Right cardiac atrium (tissue), 5 donors: ENCODE measurements at regions not wholly inside any gene's neighbourhood (a gene's known extent, or its start where the extent isn't known, plus 50 kb on each side); places are given as distances from the start of the nearest gene placed in this dataset.

Source experiments
- ATAC-seq, 2 donors: fragments of 200-7000 bp; cut with Tn5 transposase; one replicate each; pipeline versions ENCODE4 v1.8.0 to v1.9.1; 2020; ENCODE audit warnings: moderate library complexity in 2 of 2, mild to moderate bottlenecking in 1 of 2
- DNase-seq, 3 donors: peaks; one replicate each; pipeline ENCODE4 v3.0.0-alpha.2; 2020
- H3K27ac ChIP-seq: one replicate; pipeline ENCODE4 v1.5.1; 2013; ENCODE audit warnings: mild to moderate bottlenecking, low read length, control low read depth, moderate library complexity
- H3K27me3 ChIP-seq: one replicate; pipeline ENCODE4 v1.6.1; 2013; ENCODE audit not compliant: control insufficient read depth, insufficient read depth
- H3K4me1 ChIP-seq: one replicate; pipeline ENCODE4 v1.6.1; 2013; ENCODE audit warnings: low read length; ENCODE audit not compliant: control insufficient read depth, insufficient read depth
- H3K4me3 ChIP-seq: one replicate; pipeline ENCODE4 v1.5.1; 2013; ENCODE audit warnings: low read length, control low read depth
- H3K9me3 ChIP-seq: one replicate; pipeline ENCODE4 v1.6.1; 2013; ENCODE audit warnings: low read length; ENCODE audit not compliant: control insufficient read depth
- WGBS: extraction: QIAGEN DNeasy Blood & Tissue Kit; methylation state at CpG from one replicate; pipeline ENCODE4 v1.1.7; 2013; 5-methylcytosine and 5-hydroxymethylcytosine counted together
- intact Hi-C, 4 donors: fragments of 100-400 bp; cut with DNase I; formaldehyde crosslinking; loops; one replicate each; pipeline versions ENCODE4 v1.11.0 to v1.14.0; 2022 to 2023
- donor health status: healthy with polysubstance abuse.
- donor health status: DM: no; HTN: yes; CAD: no.
- donor health status: DM: no; HTN: no; CAD: no.
- donor health status: DM: no; HTN: yes; CAD: no; lungs with severe emphysema.
- donor health status: DM: yes; HTN: yes; CAD: no.

DNA sequence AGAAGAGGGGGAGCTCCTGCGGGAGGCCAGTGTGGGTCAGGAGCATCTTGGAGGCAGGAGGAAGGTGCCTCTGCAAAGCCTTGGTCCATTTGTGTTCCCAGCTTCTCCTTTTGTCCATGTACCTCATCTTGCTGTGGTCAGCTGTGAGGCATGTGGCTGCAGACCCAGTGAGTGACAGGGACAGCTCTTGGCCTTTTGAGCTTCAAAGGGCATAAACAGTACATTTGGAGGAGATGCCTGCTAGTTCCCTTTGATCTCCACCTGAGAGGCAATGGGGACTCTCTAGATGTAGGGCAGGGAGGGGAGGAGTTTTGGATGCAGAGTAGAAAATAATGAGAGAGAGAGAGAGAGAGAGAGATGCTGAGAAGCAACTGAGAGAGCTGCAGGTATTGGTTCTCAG lies 270.0 kb downstream of the TLE3 start:
- Histone ChIP-seq H3K9me3 (no peaks in the 10 kb centered on the region), H3K27ac (no peak overlapping the region), H3K4me1 (no peaks in the 10 kb centered on the region), H3K4me3 (no peak overlapping the region), H3K27me3 (no peaks in the 10 kb centered on the region)
- 92% methylated on average over 1 of the region's 1 CpG for WGBS
- intact Hi-C loops = no loop called here
- no peak for ATAC-seq
- no peak for DNase-seq

DNA sequence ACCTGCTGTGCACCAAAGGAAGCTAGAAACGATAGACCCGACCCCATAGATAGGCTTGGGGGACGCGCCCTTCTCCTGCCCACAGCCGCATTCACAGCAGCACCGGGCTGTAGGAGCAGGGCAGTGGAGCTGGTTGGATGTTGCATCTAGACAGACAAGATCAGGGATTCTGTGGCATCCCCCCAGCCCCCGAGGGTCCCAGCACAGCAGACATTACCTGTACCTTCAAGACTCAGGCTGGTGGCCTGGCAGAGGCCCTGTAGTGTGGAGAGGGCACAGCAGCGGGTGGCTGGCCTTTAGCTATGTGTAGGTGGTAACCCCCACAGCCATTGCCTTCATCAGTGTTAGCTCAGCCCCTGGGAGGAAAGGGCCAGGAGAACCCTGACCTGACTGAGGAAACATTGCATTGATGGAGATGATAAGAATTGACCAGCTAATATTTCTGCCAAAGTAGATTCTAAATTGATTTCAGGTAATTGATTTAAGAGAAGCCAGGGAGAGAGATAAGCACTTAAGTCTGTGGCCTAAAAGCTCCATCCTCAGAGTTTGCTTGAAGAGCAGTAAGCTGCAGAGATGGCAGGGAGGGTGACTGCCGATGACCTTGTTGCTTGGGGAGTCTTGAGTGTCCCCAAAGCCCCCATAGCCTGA lies 269.4 kb downstream of the TLE3 start:
- no peaks in the 10 kb centered on the region for H3K27me3 ChIP-seq
- H3K4me3 ChIP-seq = no peak overlapping the region
- H3K9me3 ChIP-seq = no peaks in the 10 kb centered on the region
- 81% methylated on average over 9 of the region's 9 CpGs for WGBS
- no peak for ATAC-seq
- no peaks in the 10 kb centered on the region for H3K4me1 ChIP-seq
- intact Hi-C loops = no loop called here
- no peak overlapping the region for H3K27ac ChIP-seq
- no peak for DNase-seq

DNA sequence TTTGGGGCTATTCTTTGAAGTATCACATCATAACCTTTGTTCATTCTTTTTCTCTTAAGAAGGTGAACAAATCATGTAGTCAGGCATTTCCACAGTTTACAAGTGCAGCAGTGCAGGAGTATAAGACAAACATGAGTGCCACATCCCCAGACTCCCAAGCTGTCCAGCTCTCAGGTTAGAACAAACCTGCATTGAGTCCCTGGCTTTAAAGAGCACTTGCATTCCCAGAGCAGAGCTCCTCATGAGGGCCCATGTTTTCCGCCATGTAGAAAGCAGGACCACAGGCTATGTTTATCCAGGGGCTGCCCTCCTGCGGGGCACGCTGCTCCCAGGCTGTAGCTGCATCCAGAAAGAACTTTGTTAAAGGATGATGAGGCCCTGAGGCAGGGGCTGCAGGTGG lies 267.7 kb downstream of the TLE3 start:
- ATAC-seq = no peak
- WGBS = 93% methylated on average over 3 of the region's 3 CpGs
- Histone ChIP-seq H3K27ac (no peak overlapping the region), H3K27me3 (no peaks in the 10 kb centered on the region), H3K4me3 (no peak overlapping the region), H3K9me3 (no peaks in the 10 kb centered on the region), H3K4me1 (no peaks in the 10 kb centered on the region)
- DNase-seq = no peak
- intact Hi-C loops = no loop called here

DNA sequence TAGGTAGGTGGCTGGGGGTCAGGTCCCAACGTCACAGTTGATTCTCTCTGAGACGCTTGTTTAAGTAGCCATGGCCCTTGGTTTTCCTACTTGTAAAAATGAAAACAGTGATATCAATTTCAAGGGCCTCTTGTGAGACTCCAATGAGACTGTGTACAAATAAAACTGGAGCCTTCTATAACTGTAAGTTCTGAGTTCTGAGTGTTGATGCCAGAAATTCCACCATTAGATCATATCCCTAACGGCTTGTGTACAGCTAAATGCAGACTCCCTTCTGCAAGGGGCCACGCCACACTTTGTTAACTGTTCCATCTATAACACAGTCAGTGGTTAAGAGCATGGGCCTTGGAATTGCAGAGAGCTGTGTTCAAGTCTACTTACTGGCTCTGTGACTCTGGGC lies 267.3 kb downstream of the TLE3 start:
- intact Hi-C loops = no loop called here
- H3K27me3 ChIP-seq = no peaks in the 10 kb centered on the region
- no peak for DNase-seq
- WGBS = 48% methylated on average over 4 of the region's 4 CpGs
- no peak for ATAC-seq
- H3K4me3 ChIP-seq = no peak overlapping the region
- no peak overlapping the region for H3K27ac ChIP-seq
- no peaks in the 10 kb centered on the region for H3K4me1 ChIP-seq
- no peaks in the 10 kb centered on the region for H3K9me3 ChIP-seq

DNA sequence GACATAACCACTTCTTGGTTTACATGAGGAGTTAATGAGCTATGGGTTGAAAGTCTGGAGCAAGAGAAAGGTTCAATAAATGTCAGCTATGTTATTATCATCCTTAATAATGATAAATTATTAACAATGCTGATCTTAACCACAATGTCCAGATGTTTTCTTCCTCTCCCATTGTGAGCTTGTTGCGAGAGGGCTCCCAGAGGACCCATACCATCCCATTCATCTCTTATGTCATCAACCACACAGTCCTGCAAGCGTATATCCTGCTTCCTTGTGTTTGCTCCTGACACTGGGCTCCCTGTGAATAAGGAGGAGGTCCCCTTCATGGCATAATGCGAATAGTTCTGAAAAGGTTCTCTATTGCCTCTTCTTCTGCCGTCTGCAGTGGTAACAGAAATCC lies 266.8 kb downstream of the TLE3 start:
- 86% methylated on average over 4 of the region's 4 CpGs for WGBS
- Histone ChIP-seq H3K27ac (no peak overlapping the region), H3K27me3 (no peaks in the 10 kb centered on the region), H3K9me3 (no peaks in the 10 kb centered on the region), H3K4me1 (no peaks in the 10 kb centered on the region), H3K4me3 (no peak overlapping the region)
- ATAC-seq = no peak
- no peak for DNase-seq
- intact Hi-C loops = no loop called here

DNA sequence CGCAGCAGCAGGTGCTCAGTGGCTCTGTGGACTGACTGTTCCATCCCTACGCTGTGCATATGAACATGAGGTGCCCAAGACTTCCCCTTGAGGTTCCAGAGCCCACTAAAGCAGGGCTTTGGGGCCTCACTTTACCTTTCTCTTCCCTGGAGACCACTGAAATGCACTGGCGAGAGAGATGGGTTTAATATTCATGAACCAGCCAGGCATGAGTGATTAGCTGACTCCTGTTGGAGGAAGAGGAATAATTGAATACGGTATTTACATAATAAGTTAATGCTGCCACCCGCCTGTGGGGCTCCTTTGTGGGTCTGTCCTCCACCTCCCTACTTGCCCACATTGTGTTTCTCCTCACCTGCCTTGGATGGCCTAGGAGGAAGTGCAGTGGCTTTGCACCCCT lies 263.4 kb downstream of the TLE3 start:
- Histone ChIP-seq H3K4me1 (no peaks in the 10 kb centered on the region), H3K4me3 (no peak overlapping the region), H3K9me3 (no peaks in the 10 kb centered on the region), H3K27me3 (no peaks in the 10 kb centered on the region), H3K27ac (no peak overlapping the region)
- intact Hi-C loops = no loop called here
- no peak for DNase-seq
- ATAC-seq = no peak
- 90% methylated on average over 5 of the region's 5 CpGs for WGBS

DNA sequence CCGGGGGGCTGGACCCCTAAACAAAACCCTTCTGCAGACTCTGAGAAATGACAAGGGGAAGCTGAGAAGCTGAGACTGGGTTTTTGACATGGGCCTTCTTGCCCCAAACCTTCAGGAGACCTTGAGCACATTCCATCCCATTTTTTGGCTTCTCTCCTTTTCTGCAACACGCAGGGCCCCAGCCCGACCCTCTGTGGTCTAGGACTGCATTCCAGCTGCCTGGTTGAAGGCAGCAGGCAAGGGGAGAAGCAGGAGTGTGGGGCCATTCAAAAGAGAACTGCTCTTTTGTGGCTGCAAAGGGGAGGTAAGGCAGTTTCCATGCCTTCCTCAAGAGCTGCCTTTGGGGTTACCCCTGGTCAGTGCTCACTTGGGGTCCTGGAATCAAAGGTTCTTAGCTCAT lies 263.0 kb downstream of the TLE3 start:
- Histone ChIP-seq H3K27ac (no peak overlapping the region), H3K27me3 (no peaks in the 10 kb centered on the region), H3K9me3 (no peaks in the 10 kb centered on the region), H3K4me3 (no peak overlapping the region), H3K4me1 (no peaks in the 10 kb centered on the region)
- intact Hi-C loops = no loop called here
- WGBS = 54% methylated on average over 3 of the region's 3 CpGs
- DNase-seq (no peak), ATAC-seq (no peak)

DNA sequence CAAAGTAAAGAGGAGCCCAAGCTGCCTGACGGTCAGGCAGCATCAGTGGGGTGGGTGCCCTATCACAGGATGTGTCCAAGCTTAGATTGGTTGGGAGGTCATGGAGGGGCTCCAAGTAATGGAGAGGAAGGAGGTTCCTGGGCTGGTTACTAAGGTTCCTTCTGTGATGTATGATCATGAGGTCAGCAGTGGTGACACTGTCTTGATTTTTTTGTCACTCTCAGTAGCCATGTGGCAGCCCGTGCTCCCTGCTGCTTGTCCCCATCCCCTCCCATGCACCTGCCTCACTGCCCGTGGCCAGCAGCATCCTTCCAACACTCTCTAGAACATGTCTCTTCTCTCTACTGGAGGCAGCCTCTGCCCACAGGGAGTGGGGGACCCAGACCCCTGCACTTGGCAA lies 261.7 kb downstream of the TLE3 start:
- 73% methylated on average over 3 of the region's 3 CpGs for WGBS
- Histone ChIP-seq H3K27ac (no peak overlapping the region), H3K27me3 (no peaks in the 10 kb centered on the region), H3K4me3 (no peak overlapping the region), H3K9me3 (no peaks in the 10 kb centered on the region), H3K4me1 (no peaks in the 10 kb centered on the region)
- intact Hi-C loops = no loop called here
- ATAC-seq (no peak), DNase-seq (no peak)

DNA sequence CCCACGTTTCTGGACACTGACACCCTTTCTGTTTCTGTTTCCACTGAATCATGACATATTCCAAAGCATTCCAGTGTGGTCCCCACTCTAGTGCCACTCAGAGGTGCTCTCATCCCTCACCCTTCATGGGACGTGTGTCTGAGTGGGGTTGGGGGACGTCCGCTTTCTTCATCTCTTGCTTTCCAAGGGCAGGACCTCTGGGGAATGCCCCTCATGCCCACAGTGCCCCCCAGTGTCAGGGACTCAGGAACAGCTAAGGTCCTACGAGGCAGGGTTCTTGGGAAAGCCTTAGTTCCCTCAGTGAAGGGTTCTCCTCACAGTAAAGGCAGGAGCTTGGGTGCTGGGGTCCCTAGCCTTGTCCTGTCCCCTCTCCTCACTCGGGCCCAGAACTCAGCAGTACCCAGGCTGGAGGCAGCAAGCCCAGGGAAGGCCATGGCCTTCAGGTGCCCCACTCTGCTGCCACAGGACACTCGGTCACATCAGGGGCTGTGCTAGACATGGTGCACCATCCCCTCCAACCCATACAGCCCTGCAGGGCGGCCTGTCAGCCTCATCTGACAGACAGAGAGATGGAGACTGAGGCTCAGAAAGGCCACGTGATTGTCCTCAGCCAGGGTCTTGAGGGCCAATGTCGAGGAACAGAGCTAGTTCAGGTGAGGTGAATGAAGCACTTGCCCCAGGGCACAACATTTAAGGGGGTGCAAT lies 261.0 kb downstream of the TLE3 start:
- Histone ChIP-seq H3K4me1 (no peaks in the 10 kb centered on the region), H3K4me3 (no peak overlapping the region), H3K27ac (no peak overlapping the region), H3K9me3 (no peaks in the 10 kb centered on the region), H3K27me3 (no peaks in the 10 kb centered on the region)
- intact Hi-C loops = no loop called here
- no peak for DNase-seq
- ATAC-seq = no peak
- 80% methylated on average over 10 of the region's 10 CpGs for WGBS

DNA sequence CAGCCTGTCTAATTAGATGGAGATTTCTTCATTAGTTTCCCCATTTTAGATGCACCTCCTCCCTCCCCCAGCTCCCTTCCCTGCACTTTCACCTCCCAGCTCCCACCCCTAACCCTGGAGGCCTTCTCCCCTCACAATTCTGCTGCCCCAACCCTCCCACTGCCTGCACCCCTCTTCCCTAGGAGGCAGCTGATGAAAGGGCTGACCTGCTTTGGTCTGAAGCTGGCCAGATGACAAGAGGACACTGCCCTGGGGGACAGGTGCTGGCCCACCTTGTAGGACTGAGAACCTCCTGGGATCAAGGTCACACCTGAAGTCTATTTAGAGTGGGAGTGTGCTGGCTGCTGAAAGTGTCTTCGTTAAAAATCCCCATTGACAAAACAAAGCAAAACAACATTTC lies 259.4 kb downstream of the TLE3 start:
- no peaks in the 10 kb centered on the region for H3K9me3 ChIP-seq
- H3K4me1 ChIP-seq = no peaks in the 10 kb centered on the region
- no peak overlapping the region for H3K4me3 ChIP-seq
- DNase-seq = no peak
- intact Hi-C loops = no loop called here
- H3K27ac ChIP-seq = no peak overlapping the region
- WGBS = 81% methylated on average over 1 of the region's 1 CpG
- H3K27me3 ChIP-seq = no peaks in the 10 kb centered on the region
- ATAC-seq = no peak

DNA sequence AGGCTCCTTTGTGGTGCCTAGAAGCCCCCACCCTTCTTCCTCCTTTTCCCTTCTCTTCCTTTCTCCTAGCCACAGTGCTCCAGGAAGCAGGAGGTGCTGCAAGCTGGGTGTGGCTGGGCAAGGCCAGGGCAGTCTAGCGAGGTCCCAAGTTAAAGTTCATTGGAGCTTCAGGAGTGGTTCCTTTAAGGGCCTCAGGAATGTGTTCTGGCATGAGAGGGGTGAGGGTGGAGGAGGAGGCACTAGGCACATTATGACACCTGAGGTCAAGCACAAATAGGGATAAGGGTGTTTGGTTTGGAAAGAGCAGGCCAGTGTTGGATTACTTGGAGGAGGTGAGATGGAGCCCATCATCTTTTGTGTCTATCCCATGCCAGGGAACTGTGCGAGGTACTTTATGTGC lies 258.7 kb downstream of the TLE3 start:
- H3K4me3 ChIP-seq = no peak overlapping the region
- intact Hi-C loops = no loop called here
- no peaks in the 10 kb centered on the region for H3K9me3 ChIP-seq
- H3K27me3 ChIP-seq = no peaks in the 10 kb centered on the region
- no peak overlapping the region for H3K27ac ChIP-seq
- no peaks in the 10 kb centered on the region for H3K4me1 ChIP-seq
- ATAC-seq (no peak), DNase-seq (no peak)
- WGBS = 90% methylated on average over 2 of the region's 2 CpGs
